Activated CD4-positive, CD25-positive, alpha-beta regulatory T cell treated with anti-CD3 and anti-CD28 coated beads, Interleukin-2, amount 50 U/mL, for 24 hours (primary cell): ENCODE measurements at regions not wholly inside any gene's neighbourhood (a gene's known extent, or its start where the extent isn't known, plus 50 kb on each side); places are given as distances from the start of the nearest gene placed in this dataset.

ENCODE experiments used
- ATAC-seq, 2 donors: fragments of 150-1000 bp; cut with Tn5 transposase; one replicate each; pipeline ENCODE4 v1.10.0; 2021; ENCODE audit warnings: mild to moderate bottlenecking in 1 of 2, moderate library complexity in 1 of 2

DNA sequence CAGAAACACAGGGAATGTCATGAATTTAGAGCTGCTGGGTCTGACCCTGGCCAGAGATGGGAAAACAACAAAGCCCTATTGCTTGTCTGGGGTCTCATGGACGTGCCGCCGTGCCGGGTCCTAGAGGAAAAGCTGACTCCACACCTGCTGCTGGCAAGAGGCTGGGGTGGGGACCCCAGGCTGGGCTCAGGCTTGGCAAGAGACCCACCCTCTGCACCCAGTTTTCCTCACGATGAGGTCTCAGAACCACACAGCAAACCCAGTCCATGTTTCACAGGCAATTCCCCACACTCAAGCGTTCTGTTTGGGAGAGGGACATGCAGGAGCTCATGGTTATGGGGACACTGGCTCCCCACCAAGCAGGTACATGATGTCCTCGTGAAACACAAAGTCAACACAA, 367.3 kb upstream of the SALL3 start:
- ATAC-seq: no peak

DNA sequence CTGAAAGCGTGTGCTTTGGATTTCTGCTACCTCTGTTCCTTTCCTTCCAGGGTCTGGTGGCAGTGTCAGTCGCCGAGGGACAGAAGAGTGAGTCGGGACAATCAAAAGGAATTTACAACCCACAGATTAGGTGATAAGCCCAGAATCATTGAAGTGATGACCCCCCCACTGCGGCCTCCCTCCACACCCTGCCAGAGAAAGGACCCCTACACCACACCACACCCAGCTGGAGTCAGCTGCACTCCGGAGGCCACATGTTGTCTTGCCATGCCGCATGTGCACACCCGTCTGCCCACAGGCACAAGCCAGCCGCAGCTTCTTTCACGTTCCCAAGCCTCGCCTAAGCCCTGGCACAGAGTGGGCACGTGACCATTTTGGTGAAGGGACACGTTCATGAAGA, 366.8 kb upstream of the SALL3 start:
- no peak for ATAC-seq

DNA sequence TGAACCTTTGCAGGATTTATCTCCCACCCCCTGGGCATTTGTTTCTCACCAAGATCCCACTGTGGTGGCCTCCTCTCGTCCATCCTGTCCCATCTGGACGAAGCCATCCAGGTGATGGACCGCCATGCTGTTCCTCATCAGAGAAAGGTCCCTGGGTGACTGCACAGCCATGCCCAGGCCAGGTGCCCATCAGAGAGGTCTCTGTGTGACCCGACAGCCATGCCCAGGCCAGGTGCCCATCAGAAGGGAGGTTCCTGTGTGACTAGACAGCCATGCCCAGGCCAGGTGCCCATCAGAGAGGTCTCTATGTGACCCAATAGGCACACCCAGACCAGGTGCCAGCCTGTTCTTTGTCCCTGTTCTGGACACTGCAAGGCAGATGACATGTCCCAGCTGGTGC, 360.9 kb upstream of the SALL3 start:
- no peak for ATAC-seq

DNA sequence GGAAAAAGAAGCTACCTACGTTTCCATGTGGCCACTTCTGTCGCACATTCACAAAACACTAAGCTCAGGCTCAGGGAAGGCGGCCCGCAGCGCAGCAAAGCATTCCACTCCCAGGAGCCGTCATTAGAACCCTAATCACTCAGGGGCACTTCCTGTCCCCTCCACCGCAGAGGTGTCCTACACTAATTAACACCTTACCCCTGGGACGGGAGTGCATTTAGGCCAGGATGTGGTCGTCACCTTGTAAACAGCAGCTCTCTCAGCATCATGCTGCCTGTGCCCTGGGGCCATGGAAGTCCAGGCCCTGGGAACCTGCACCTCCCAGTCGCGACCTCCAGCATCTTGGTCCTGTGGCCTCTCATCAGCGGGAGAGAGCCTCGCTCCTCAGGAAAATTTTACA, 359.8 kb upstream of the SALL3 start:
- no peak for ATAC-seq

- no peak for ATAC-seq
Measured at GRCh38 chr18:78620326-78620725, 359.3 kb upstream of the SALL3 start.

GRCh38 chr18:78621141-78621755, 358.4 kb upstream of the SALL3 start:
- no peak for ATAC-seq

- ATAC-seq: no peak
Measured at GRCh38 chr18:78622251-78622906, 357.2 kb upstream of the SALL3 start.

GRCh38 chr18:78622907-78623541, 356.6 kb upstream of the SALL3 start:
- no peak for ATAC-seq

DNA sequence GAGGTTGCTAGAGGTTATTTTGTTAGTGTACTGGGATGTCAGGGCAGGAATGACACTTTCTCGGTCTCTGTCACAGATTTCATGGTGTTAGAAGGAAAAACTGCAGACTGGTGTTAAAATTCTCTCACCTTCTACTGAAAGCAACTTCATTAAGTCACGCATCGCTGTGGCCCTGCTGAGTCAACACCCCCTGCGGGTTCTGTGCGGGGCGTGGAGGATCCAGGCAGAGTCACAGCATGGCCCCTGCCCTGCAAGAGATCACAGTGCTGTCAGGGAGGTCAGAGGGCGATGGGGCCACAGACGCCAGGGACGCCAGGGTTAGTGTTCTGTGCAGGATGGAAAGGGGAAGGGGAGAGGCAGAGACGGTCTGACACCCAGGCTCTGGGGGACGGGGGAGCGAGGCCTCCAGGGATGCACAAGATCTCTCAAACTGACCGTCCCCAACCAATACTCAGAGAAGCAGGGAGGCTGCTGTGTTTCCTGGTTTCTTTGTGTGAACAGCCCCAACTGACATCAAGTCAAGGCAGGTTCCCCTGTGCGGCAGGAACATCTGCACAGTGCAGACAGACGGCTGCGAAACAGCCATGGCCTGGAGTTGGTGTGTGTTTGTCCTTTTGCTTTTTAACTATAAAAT, 354.9 kb upstream of the SALL3 start:
- no peak for ATAC-seq

- ATAC-seq: no peak
Measured at GRCh38 chr18:78625847-78626246, 353.8 kb upstream of the SALL3 start.

- ATAC-seq: peak in 1 of 2 donors; percentile 28
Measured at GRCh38 chr18:78627551-78628346, 351.9 kb upstream of the SALL3 start.

DNA sequence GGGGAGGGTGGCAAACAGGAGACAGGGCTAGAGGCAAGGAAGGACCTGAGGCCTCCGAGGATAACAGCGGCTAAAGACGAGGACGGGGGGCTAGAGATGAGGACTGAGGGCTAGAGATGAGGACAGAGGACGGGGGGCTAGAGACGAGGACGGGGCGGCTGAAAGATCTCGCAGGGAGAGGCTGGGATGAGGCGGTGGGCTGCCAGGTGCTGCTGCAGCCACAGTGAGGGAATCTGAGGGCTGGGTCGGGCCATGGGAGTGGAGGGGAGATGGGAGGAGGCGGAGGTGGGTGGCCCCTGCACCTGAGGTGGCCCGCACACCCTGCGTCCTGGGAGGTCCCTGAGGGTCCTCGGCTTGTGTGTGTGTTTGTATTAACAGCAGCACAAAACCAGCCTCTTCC, 350.2 kb upstream of the SALL3 start:
- no peak for ATAC-seq

- no peak for ATAC-seq
Measured at GRCh38 chr18:78630356-78630755, 349.3 kb upstream of the SALL3 start.

DNA sequence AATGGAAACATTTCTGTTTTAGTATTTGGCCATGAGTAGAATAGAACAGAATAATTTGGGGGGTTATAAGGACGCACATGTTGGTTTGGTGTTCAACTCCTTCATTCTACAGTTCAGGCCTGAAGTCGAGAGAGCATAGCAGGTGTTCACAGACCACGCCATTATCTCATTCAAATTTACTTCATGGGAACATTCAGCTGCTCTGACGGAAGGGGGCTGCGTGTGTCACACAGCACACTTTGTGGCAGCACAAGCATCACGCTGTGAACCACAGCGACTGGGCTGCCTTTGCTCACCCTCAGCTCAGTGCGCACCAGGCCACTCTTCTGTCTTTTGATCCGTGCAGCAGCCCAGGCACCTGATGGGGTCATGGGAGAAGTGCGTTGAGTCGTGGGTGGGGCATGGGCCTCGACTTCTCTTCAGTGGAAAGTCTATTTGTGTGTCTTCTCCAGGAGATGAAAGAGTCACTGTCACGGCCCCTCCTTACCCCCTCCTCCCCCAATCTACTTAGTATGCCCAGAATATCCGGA, 348.6 kb upstream of the SALL3 start:
- ATAC-seq: no peak

GRCh38 chr18:78632111-78632541, 347.5 kb upstream of the SALL3 start:
- no peak for ATAC-seq

GRCh38 chr18:78634061-78634696, 345.4 kb upstream of the SALL3 start:
- no peak for ATAC-seq

DNA sequence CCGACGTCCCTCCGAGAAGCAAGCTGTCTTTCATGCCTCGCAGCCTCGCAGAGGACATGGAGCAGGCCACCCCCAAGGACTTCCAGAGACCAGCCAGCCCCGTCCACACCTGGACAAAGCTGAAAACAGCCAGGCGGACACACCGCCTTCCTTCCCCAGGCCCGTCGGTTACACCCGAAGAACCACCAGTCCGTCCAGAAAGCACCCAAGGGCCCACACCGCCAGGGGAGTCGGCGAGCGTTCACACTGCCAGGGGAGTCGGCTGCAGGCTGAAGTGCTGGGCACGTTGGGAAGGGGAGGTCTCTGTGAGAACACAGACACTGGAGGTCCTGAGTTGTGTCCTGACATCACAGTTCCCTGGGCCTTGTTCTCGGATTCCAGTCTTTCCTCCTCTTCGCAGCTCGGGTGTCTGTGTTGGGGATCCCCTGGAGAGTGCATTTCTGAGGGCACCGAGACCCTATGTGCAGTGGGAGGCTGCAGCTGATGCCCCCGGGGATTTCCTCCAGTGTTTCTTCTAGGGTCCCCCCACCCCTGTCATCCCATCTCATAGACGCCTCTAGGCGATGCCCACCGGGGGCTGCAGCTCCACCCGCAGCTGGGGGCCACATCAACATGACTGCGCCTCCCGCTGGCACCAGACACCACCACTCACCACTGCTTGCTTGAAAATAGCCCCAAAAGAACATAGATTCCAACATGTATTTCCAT, 344.4 kb upstream of the SALL3 start:
- no peak for ATAC-seq

- ATAC-seq: no peak
Measured at GRCh38 chr18:78636260-78636659, 343.4 kb upstream of the SALL3 start.

DNA sequence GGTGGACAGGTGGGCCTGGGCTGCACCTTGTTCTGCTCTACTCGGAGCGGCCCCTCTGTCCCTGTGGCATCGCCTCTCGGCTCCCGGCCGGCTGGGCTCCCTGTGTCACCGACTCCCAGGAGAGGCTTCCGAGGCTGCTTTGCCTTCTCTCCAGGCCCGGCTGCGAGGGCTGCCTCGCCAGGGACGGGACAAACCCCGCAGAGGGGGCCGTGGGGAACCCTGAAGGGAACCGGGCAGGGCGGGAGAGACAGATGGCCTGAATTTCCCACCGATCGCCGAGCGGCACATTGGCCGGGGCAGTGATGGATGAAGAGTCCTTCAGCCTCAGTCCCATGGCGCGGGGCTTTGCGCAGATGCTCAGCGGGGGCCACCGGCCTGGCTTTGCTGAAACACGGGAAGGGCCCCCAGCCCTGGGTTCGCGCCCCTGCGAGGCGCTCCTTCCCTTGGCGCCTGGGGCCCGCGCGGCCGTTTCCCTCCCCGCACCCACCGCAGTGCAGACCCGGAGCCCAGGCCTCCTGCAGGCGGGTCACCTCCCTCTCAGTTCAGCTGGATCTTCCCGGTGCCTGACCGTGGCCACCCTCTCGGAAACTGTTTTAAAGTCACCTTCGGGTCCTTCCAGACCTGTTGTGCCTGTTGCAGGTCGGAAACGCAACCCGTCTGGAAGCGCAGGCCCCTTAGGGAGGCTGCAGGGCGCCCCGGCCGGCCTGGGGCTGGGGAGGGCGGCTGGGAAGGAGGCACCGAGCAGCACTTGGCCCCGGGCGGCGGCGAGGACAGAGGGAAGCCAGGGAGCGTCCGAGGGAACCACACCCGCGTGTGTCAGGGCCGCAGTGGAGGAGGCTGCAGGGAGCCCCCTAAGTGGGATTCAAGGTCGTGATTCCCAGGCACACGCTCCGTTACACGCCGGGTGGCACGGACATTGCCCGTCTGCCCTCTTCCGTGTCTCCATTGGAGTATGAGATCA, 341.9 kb upstream of the SALL3 start:
- ATAC-seq: no peak
